HepG2 (cell line): ENCODE measurements at regions not wholly inside any gene's neighbourhood (a gene's known extent, or its start where the extent isn't known, plus 50 kb on each side); places are given as distances from the start of the nearest gene placed in this dataset.

Source experiments
- ATAC-seq: fragments of 200-7000 bp; cut with Tn5 transposase; 3 replicates; pipeline ENCODE4 v1.9.1; 2020; ENCODE audit warnings: mild to moderate bottlenecking, moderate library complexity
- BruUV-seq: library from RNA; stranded (reverse); fragments of 400-500 nt; replicated peaks from 2 replicates; lab custom pipeline; 2021; lab: Mats Ljungman, UMichigan
- CTCF ChIA-PET: fragments of 300-600 bp; formaldehyde crosslinking; extraction: SDS; loops from one replicate; lab custom pipeline; 2021; ENCODE audit warnings: low total read pairs, inconsistent platforms, low intra/inter-chr PET ratio; lab: Yijun Ruan, JAX
- POLR2A ChIA-PET: fragments of 350-600 bp; sonication (Branson Sonifier 250); formaldehyde crosslinking; loops from one replicate; lab custom pipeline; 2020; ENCODE audit warnings: antibody characterized with exemption, inconsistent platforms; lab: Yijun Ruan, JAX
- DNase-seq: peaks from one replicate; pipeline ENCODE4 v3.0.0-alpha.2; 2015; ENCODE audit warnings: low spot score
- FAIRE-seq: peaks from 3 replicates; lab custom pipeline; 2011; peaks lifted over from hg19 to GRCh38; lab: Jason Lieb, UNC
- H2AFZ ChIP-seq: one replicate; pipeline ENCODE4 v1.6.1; 2011; ENCODE audit warnings: low read length, inconsistent platforms
- H3K27ac ChIP-seq: fragments of 300-600 bp; 3 replicates; pipeline ENCODE4 v1.8.0; 2011; ENCODE audit warnings: mixed run types, mild to moderate bottlenecking, mixed read lengths, low read length, inconsistent platforms; ENCODE audit not compliant: insufficient read depth; ENCODE audit errors: extremely low read length
- H3K27me3 ChIP-seq, 2 experiments: fragments of 200-600 bp in 1 of 2; 2 replicates in 1 of 2; 3 replicates in 1 of 2; pipeline versions ENCODE4 v1.6.0 to v1.8.0; 2011; ENCODE audit warnings: low read length in 2 of 2, mild to moderate bottlenecking in 2 of 2, moderate library complexity in 2 of 2, inconsistent platforms in 1 of 2; ENCODE audit not compliant: insufficient read depth in 2 of 2, control insufficient read depth in 1 of 2
- H3K36me3 ChIP-seq, 2 experiments: fragments of 200-600 bp in 1 of 2; replicated peaks in 1 of 2; 2 replicates in 1 of 2; 3 replicates in 1 of 2; pipeline versions ENCODE4 v1.5.1 to v1.8.0; 2011; ENCODE audit warnings: low read length in 2 of 2, inconsistent platforms in 1 of 2; ENCODE audit not compliant: insufficient read depth in 2 of 2, control insufficient read depth in 1 of 2
- H3K4me1 ChIP-seq: 2 replicates; pipeline ENCODE4 v1.5.1; 2012; ENCODE audit warnings: low read length, inconsistent platforms; ENCODE audit not compliant: insufficient read depth
- H3K4me2 ChIP-seq: 2 replicates; pipeline ENCODE4 v1.6.0; 2011; ENCODE audit warnings: low read depth, low read length, inconsistent platforms
- H3K4me3 ChIP-seq, 3 experiments: fragments of 200-600 bp in 1 of 3; sonication (generic), shearing (Covaris generic) in 1 of 3; replicated peaks in 1 of 3; 2 replicates each; pipeline ENCODE4 v1.5.1; 2011 to 2016; ENCODE audit warnings: low read length in 3 of 3, inconsistent platforms in 2 of 3, low read depth in 2 of 3, mild to moderate bottlenecking in 2 of 3, control low read depth in 1 of 3, mixed read lengths in 1 of 3; ENCODE audit not compliant: insufficient read depth in 1 of 3
- H3K79me2 ChIP-seq: one replicate; pipeline ENCODE4 v1.6.1; 2011; ENCODE audit warnings: low read length, inconsistent platforms; ENCODE audit not compliant: insufficient read depth
- H3K9ac ChIP-seq: 2 replicates; pipeline ENCODE4 v1.6.0; 2011; ENCODE audit warnings: mild to moderate bottlenecking, low read depth, low read length, inconsistent platforms; ENCODE audit not compliant: insufficient read depth
- H3K9me3 ChIP-seq: 2 replicates; pipeline ENCODE4 v1.5.1; 2012; ENCODE audit warnings: mild to moderate bottlenecking, low read length
- H4K20me1 ChIP-seq: 2 replicates; pipeline ENCODE4 v1.6.0; 2011; ENCODE audit warnings: inconsistent platforms, mild to moderate bottlenecking, low read length, moderate library complexity; ENCODE audit not compliant: insufficient read depth
- HOXD1 ChIP-seq: sonication (generic); formaldehyde crosslinking; IDR thresholded peaks from 2 replicates; pipeline ENCODE4 v1.5.0; 2020; ENCODE audit warnings: missing genetic modification reagents
- YEATS4 ChIP-seq: sonication (generic); formaldehyde crosslinking; IDR thresholded peaks from 2 replicates; pipeline ENCODE4 v1.4.0; 2020; ENCODE audit warnings: missing genetic modification reagents, borderline replicate concordance
- ZFP90 ChIP-seq: sonication (generic); formaldehyde crosslinking; IDR thresholded peaks from 2 replicates; pipeline ENCODE4 v1.8.0; 2022; ENCODE audit warnings: missing genetic modification reagents, mild to moderate bottlenecking, inconsistent platforms, borderline replicate concordance
- ZNF335 ChIP-seq: sonication (generic); formaldehyde crosslinking; IDR thresholded peaks from 2 replicates; pipeline ENCODE4 v1.4.0; 2020; ENCODE audit warnings: missing genetic modification reagents
- ZNF501 ChIP-seq: sonication (generic); formaldehyde crosslinking; IDR thresholded peaks from 2 replicates; pipeline ENCODE4 v1.5.1; 2020; ENCODE audit warnings: mild to moderate bottlenecking, moderate library complexity, missing genetic modification reagents
- WGBS: methylation state at CpG from one replicate; pipeline ENCODE4 v1.1.6; 2017; ENCODE audit warnings: low lambda C conversion rate; 5-methylcytosine and 5-hydroxymethylcytosine counted together
- in situ Hi-C: cut with HindIII; loops from 2 replicates; pipeline ENCODE4 v1.10.0; 2017; ENCODE audit warnings: low pct_unique_long_range_greater_than_20kb; ENCODE audit not compliant: extremely low pct_ligation_motif_present
- intact Hi-C: fragments of 100-400 bp; cut with micrococcal nuclease; formaldehyde crosslinking; loops from one replicate; pipeline ENCODE4 v1.10.0; 2022; ENCODE audit not compliant: unreplicated experiment
- TF ChIP-seq, protein P1 (sequence below): sonication (generic); formaldehyde crosslinking; IDR thresholded peaks from 2 replicates; pipeline ENCODE4 v1.5.0; 2020; ENCODE audit warnings: missing genetic modification reagents
- TF ChIP-seq, protein P2 (sequence below): sonication (generic); formaldehyde crosslinking; IDR thresholded peaks from 2 replicates; pipeline ENCODE4 v1.5.1; 2020; ENCODE audit warnings: mild to moderate bottlenecking, missing genetic modification reagents, borderline replicate concordance
- TF ChIP-seq, protein P3 (sequence below): sonication (generic); formaldehyde crosslinking; IDR thresholded peaks from 2 replicates; pipeline ENCODE4 v1.5.0; 2020; ENCODE audit warnings: missing genetic modification reagents
- TF ChIP-seq, protein P4 (sequence below): sonication (generic); formaldehyde crosslinking; IDR thresholded peaks from 2 replicates; pipeline ENCODE4 v1.4.0; 2020; ENCODE audit warnings: mild to moderate bottlenecking, missing genetic modification reagents
- TF ChIP-seq, protein P5 (sequence below): sonication (generic); formaldehyde crosslinking; IDR thresholded peaks from 2 replicates; pipeline ENCODE4 v1.4.0; 2020; ENCODE audit warnings: missing genetic modification reagents
- TF ChIP-seq, protein P6 (sequence below): sonication (generic); formaldehyde crosslinking; conservative IDR thresholded peaks from 2 replicates; pipeline ENCODE4 v1.4.0; 2020; ENCODE audit warnings: missing genetic modification reagents

DNA sequence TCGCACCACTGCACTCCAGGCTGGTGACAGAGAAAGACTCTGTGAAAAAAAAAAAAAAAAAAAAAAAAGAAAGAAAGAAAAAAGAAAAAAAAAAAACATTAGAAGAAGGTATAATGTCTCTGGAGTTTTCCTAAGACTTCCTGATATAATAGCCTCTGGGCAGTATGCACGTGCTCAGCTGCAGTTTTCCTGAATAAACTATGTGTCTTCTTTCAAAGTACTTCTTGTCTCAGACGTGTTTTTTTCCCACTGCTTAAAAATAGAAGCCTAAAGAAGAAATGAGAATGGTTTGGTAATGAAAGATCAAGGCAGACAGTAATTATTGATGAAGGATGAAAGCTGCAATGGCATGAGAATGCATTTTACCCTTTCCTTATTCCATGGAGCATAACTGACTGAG is 148.1 kb upstream of the TRPC7 start:
- H3K9me3 ChIP-seq = no peaks in the 10 kb centered on the region
- no peak overlapping the region for H3K9ac ChIP-seq
- ChIA-PET POLR2A (no interaction called here), CTCF (no interaction called here)
- intact Hi-C loops = no loop called here
- no peaks in the 10 kb centered on the region for H3K36me3 ChIP-seq
- H3K79me2 ChIP-seq = no peaks in the 10 kb centered on the region
- BruUV-seq = no TSS peak
- no peak for ATAC-seq
- H2AFZ ChIP-seq = no peak overlapping the region
- no peaks in the 10 kb centered on the region for H3K4me1 ChIP-seq
- no peaks in the 10 kb centered on the region; a peak in 1 of 5 replicates for H3K27me3 ChIP-seq
- H3K27ac ChIP-seq = no peak overlapping the region
- in situ Hi-C loops = no loop called here
- WGBS = 0% methylated on average over 3 of the region's 3 CpGs
- no peaks in the 10 kb centered on the region for H4K20me1 ChIP-seq
- H3K4me2 ChIP-seq = no peak overlapping the region
- no peak for DNase-seq
- no peak overlapping the region for H3K4me3 ChIP-seq
- no peak for FAIRE-seq
- TF ChIP-seq, protein P1, sequence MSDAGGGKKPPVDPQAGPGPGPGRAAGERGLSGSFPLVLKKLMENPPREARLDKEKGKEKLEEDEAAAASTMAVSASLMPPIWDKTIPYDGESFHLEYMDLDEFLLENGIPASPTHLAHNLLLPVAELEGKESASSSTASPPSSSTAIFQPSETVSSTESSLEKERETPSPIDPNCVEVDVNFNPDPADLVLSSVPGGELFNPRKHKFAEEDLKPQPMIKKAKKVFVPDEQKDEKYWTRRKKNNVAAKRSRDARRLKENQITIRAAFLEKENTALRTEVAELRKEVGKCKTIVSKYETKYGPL (CRISPR knock-in tag) = no peak
- TF ChIP-seq, protein P2, sequence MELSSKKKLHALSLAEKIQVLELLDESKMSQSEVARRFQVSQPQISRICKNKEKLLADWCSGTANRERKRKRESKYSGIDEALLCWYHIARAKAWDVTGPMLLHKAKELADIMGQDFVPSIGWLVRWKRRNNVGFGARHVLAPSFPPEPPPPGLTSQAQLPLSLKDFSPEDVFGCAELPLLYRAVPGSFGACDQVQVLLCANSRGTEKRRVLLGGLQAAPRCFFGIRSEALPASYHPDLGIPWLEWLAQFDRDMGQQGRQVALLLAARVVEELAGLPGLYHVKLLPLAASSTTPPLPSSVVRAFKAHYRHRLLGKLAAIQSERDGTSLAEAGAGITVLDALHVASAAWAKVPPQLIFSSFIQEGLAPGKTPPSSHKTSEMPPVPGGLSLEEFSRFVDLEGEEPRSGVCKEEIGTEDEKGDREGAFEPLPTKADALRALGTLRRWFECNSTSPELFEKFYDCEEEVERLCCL = no peak
- no peak for TF ChIP-seq ZFP90 (CRISPR knock-in tag)
- TF ChIP-seq, protein P3, sequence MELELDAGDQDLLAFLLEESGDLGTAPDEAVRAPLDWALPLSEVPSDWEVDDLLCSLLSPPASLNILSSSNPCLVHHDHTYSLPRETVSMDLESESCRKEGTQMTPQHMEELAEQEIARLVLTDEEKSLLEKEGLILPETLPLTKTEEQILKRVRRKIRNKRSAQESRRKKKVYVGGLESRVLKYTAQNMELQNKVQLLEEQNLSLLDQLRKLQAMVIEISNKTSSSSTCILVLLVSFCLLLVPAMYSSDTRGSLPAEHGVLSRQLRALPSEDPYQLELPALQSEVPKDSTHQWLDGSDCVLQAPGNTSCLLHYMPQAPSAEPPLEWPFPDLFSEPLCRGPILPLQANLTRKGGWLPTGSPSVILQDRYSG (CRISPR knock-in tag) = no peak
- no peak for TF ChIP-seq YEATS4
- no peak for TF ChIP-seq ZNF501 (CRISPR knock-in tag)
- no peak for TF ChIP-seq HOXD1
- TF ChIP-seq, protein P4, sequence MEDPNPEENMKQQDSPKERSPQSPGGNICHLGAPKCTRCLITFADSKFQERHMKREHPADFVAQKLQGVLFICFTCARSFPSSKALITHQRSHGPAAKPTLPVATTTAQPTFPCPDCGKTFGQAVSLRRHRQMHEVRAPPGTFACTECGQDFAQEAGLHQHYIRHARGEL (CRISPR knock-in tag) = no peak
- TF ChIP-seq, protein P5, sequence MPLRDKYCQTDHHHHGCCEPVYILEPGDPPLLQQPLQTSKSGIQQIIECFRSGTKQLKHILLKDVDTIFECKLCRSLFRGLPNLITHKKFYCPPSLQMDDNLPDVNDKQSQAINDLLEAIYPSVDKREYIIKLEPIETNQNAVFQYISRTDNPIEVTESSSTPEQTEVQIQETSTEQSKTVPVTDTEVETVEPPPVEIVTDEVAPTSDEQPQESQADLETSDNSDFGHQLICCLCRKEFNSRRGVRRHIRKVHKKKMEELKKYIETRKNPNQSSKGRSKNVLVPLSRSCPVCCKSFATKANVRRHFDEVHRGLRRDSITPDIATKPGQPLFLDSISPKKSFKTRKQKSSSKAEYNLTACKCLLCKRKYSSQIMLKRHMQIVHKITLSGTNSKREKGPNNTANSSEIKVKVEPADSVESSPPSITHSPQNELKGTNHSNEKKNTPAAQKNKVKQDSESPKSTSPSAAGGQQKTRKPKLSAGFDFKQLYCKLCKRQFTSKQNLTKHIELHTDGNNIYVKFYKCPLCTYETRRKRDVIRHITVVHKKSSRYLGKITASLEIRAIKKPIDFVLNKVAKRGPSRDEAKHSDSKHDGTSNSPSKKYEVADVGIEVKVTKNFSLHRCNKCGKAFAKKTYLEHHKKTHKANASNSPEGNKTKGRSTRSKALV (CRISPR knock-in tag) = no peak
- no peak for TF ChIP-seq ZNF335
- TF ChIP-seq, protein P6, sequence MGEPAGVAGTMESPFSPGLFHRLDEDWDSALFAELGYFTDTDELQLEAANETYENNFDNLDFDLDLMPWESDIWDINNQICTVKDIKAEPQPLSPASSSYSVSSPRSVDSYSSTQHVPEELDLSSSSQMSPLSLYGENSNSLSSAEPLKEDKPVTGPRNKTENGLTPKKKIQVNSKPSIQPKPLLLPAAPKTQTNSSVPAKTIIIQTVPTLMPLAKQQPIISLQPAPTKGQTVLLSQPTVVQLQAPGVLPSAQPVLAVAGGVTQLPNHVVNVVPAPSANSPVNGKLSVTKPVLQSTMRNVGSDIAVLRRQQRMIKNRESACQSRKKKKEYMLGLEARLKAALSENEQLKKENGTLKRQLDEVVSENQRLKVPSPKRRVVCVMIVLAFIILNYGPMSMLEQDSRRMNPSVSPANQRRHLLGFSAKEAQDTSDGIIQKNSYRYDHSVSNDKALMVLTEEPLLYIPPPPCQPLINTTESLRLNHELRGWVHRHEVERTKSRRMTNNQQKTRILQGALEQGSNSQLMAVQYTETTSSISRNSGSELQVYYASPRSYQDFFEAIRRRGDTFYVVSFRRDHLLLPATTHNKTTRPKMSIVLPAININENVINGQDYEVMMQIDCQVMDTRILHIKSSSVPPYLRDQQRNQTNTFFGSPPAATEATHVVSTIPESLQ (CRISPR knock-in tag) = no peak
